OCI-M2 (cell line): ENCODE measurements at regions not wholly inside any gene's neighbourhood (a gene's known extent, or its start where the extent isn't known, plus 50 kb on each side); places are given as distances from the start of the nearest gene placed in this dataset.
"Not testable (repeated sequence)": the region's sequence is repeated elsewhere in the genome, so short reads cannot be mapped to it uniquely, and the experiment has no call there.

Source experiments
- DNase-seq: peaks from one replicate; lab custom pipeline; 2025; ENCODE audit not compliant: unreplicated experiment; lab: John Stamatoyannopoulos, UW

- DNase-seq = not testable (repeated sequence)
Observed at GRCh38 chr1:228796945-228797344, 61.7 kb downstream of the RHOU start.

GRCh38 chr1:228798035-228798434 lies 62.8 kb downstream of the RHOU start:
- DNase-seq = no peak

GRCh38 chr1:228798548-228798947 lies 63.3 kb downstream of the RHOU start:
- DNase-seq = no peak

GRCh38 chr1:228799924-228800323 lies 64.6 kb downstream of the RHOU start:
- DNase-seq = no peak

- DNase-seq = no peak
Observed at GRCh38 chr1:228801068-228801467, 65.8 kb downstream of the RHOU start.

- no peak for DNase-seq
Observed at GRCh38 chr1:228802386-228803220, 67.3 kb downstream of the RHOU start.

- DNase-seq = no peak
Observed at GRCh38 chr1:228803421-228803820, 68.1 kb downstream of the RHOU start.

- DNase-seq = no peak
Observed at GRCh38 chr1:228804173-228804572, 68.9 kb downstream of the RHOU start.

- DNase-seq = no peak
Observed at GRCh38 chr1:228804640-228805413, 69.5 kb downstream of the RHOU start.

- DNase-seq = no peak
Observed at GRCh38 chr1:228807904-228808605, 72.8 kb downstream of the RHOU start.

GRCh38 chr1:228809621-228810394 lies 74.5 kb downstream of the RHOU start:
- DNase-seq = no peak

- no peak for DNase-seq
Observed at GRCh38 chr1:228810395-228810758, 75.1 kb downstream of the RHOU start.

- no peak for DNase-seq
Observed at GRCh38 chr1:228810878-228811711, 75.8 kb downstream of the RHOU start.

- no peak for DNase-seq
Observed at GRCh38 chr1:228811712-228812305, 76.5 kb downstream of the RHOU start.

- no peak for DNase-seq
Observed at GRCh38 chr1:228812961-228813360, 77.7 kb downstream of the RHOU start.

- DNase-seq = no peak
Observed at GRCh38 chr1:228814176-228814575, 78.9 kb downstream of the RHOU start.

- DNase-seq = no peak
Observed at GRCh38 chr1:228818296-228818695, 83.0 kb downstream of the RHOU start.

- no peak for DNase-seq
Observed at GRCh38 chr1:228818928-228819630, 83.8 kb downstream of the RHOU start.

GRCh38 chr1:228821252-228821651 lies 86.0 kb downstream of the RHOU start:
- DNase-seq = no peak
